HepG2 (cell line): ENCODE measurements at regions not wholly inside any gene's neighbourhood (a gene's known extent, or its start where the extent isn't known, plus 50 kb on each side); places are given as distances from the start of the nearest gene placed in this dataset.

Source experiments
- CENPX ChIP-seq: sonication (generic); formaldehyde crosslinking; IDR thresholded peaks from 2 replicates; pipeline ENCODE4 v1.9.0; 2021; ENCODE audit warnings: mild to moderate bottlenecking, missing genetic modification reagents, moderate library complexity
- FOSL2 ChIP-seq: sonication (generic); formaldehyde crosslinking; IDR thresholded peaks from 2 replicates; pipeline ENCODE4 v1.4.0; 2020; ENCODE audit warnings: missing genetic modification reagents
- IRX3 ChIP-seq: sonication (generic); formaldehyde crosslinking; IDR thresholded peaks from 2 replicates; pipeline ENCODE4 v1.8.1; 2023; ENCODE audit warnings: mild to moderate bottlenecking, low read depth, missing genetic modification reagents, borderline replicate concordance
- KDM1A ChIP-seq: IDR thresholded peaks from 2 replicates; pipeline ENCODE4 v1.6.1; 2016; ENCODE audit warnings: missing compliant biosample characterization
- MED13 ChIP-seq: sonication (generic); formaldehyde crosslinking; IDR thresholded peaks from 2 replicates; pipeline ENCODE4 v1.5.0; 2020; ENCODE audit warnings: missing genetic modification reagents
- NRL ChIP-seq: sonication (generic); formaldehyde crosslinking; IDR thresholded peaks from 2 replicates; pipeline ENCODE4 v1.5.0; 2020; ENCODE audit warnings: missing genetic modification reagents, mild to moderate bottlenecking, moderate library complexity, borderline replicate concordance
- SIN3B ChIP-seq: fragments of 150-350 bp; IDR thresholded peaks from 2 replicates; pipeline ENCODE4 v1.6.1; 2014; ENCODE audit warnings: low read length
- ZBTB3 ChIP-seq: sonication (generic); formaldehyde crosslinking; IDR thresholded peaks from 2 replicates; pipeline ENCODE4 v1.4.0; 2020; ENCODE audit warnings: low read depth, mild to moderate bottlenecking, moderate library complexity, missing genetic modification reagents, borderline replicate concordance
- ZBTB7B ChIP-seq: sonication (generic); formaldehyde crosslinking; IDR thresholded peaks from 2 replicates; pipeline ENCODE4 v1.4.0; 2020; ENCODE audit warnings: missing genetic modification reagents
- ZFP1 ChIP-seq: IDR thresholded peaks from 2 replicates; pipeline ENCODE4 v1.6.1; 2016
- ZMYM3 ChIP-seq: sonication (generic); formaldehyde crosslinking; IDR thresholded peaks from 2 replicates; pipeline ENCODE4 v1.5.1; 2020; ENCODE audit warnings: mild to moderate bottlenecking, missing genetic modification reagents
- ZNF263 ChIP-seq: sonication (generic); formaldehyde crosslinking; IDR thresholded peaks from 2 replicates; pipeline ENCODE4 v1.4.0; 2020; ENCODE audit warnings: missing genetic modification reagents
- ZNF296 ChIP-seq: sonication (generic); formaldehyde crosslinking; conservative IDR thresholded peaks from 2 replicates; pipeline ENCODE4 v1.5.0; 2020; ENCODE audit warnings: mild to moderate bottlenecking, missing genetic modification reagents
- ZNF883 ChIP-seq: sonication (generic); formaldehyde crosslinking; IDR thresholded peaks from 2 replicates; pipeline ENCODE4 v1.5.1; 2020; ENCODE audit warnings: mild to moderate bottlenecking, missing genetic modification reagents; ENCODE audit errors: not compliant biosample characterization
- ZSCAN30 ChIP-seq: sonication (generic); formaldehyde crosslinking; IDR thresholded peaks from 2 replicates; pipeline ENCODE4 v1.5.0; 2020; ENCODE audit warnings: mild to moderate bottlenecking, missing genetic modification reagents
- TF ChIP-seq, protein P1 (sequence below): sonication (generic); formaldehyde crosslinking; IDR thresholded peaks from 2 replicates; pipeline ENCODE4 v1.9.0; 2021; ENCODE audit warnings: missing genetic modification reagents, borderline replicate concordance
- TF ChIP-seq, protein P2 (sequence below): sonication (generic); formaldehyde crosslinking; IDR thresholded peaks from 2 replicates; pipeline ENCODE4 v1.8.1; 2023; ENCODE audit warnings: mild to moderate bottlenecking, missing genetic modification reagents
- TF ChIP-seq, protein P3 (sequence below): sonication (generic); formaldehyde crosslinking; IDR thresholded peaks from 2 replicates; pipeline ENCODE4 v1.8.1; 2023; ENCODE audit warnings: mild to moderate bottlenecking, missing genetic modification reagents, borderline replicate concordance
- TF ChIP-seq, protein P4 (sequence below): sonication (generic); formaldehyde crosslinking; IDR thresholded peaks from 2 replicates; pipeline ENCODE4 v1.5.0; 2020; ENCODE audit warnings: missing genetic modification reagents
- TF ChIP-seq, protein P5 (sequence below): sonication (generic); formaldehyde crosslinking; IDR thresholded peaks from 2 replicates; pipeline ENCODE4 v1.4.0; 2020; ENCODE audit warnings: mild to moderate bottlenecking, missing genetic modification reagents
- TF ChIP-seq, protein P6 (sequence below): sonication (generic); formaldehyde crosslinking; IDR thresholded peaks from 2 replicates; pipeline ENCODE4 v1.5.0; 2020; ENCODE audit warnings: missing genetic modification reagents, mild to moderate bottlenecking, borderline replicate concordance
- TF ChIP-seq, protein P7 (sequence below): sonication (generic); formaldehyde crosslinking; IDR thresholded peaks from 2 replicates; pipeline ENCODE4 v1.5.0; 2020; ENCODE audit warnings: missing genetic modification reagents

DNA sequence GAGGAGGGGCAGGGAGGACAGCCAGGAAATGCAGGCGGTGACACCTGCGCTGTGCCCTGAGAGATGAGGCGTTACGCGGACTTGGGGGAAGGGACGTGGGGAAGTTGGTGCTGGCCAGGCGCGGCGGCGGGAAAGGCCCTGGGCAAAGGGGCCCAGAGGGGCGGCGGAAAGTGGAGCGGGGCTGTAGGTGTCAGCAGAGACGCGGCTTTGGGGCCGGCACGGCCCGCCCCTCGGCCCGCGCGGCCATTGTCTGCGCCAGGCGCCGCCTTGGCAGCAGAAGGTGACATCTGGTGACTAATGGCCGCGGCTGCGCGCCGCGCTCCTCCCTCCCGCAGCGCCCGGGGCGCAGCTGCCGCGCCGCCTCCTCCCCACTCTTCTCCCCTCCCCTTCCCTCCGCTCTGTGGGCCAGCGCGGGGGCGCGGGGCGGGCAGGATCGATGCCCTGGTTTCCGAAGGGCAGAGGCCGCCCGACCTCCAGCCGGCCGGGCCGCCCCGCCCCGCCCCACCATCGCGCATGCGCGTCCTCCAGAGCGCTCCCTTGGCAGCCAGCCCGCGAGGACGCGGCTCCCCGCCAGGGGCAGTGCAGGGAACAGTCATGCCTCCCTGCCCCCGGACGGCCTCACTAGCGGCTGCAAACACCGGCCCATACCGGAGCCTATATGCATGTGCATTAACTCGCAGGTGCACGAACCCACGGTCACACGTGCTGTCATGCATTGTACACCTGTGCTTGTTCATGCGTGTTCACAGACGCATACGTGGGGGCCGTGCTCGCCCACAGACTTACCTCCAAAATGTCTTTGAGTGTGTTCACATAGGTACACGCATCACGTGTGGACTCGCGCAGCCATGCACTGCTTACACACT lies 269.6 kb downstream of the RPS24 start (continued):
- TF ChIP-seq ZBTB7B (CRISPR knock-in tag) (peak; percentile 83), ZSCAN30 (CRISPR knock-in tag) (0 out of 2 replicates have a peak, but pooled peaks have one; percentile 35), ZNF296 (no peak), FOSL2 (CRISPR knock-in tag) (peak; percentile 30; the same call in 1 of the 2 replicates), ZBTB3 (CRISPR knock-in tag) (peak; percentile 52; the same call in 1 of the 2 replicates), ZFP1 (no peak), MED13 (CRISPR knock-in tag) (no peak), SIN3B (no peak), NRL (CRISPR knock-in tag) (no peak), ZNF263 (CRISPR knock-in tag) (peak; percentile 86), CENPX (CRISPR knock-in tag) (no peak), KDM1A (CRISPR knock-in tag) (no peak), IRX3 (no peak), ZMYM3 (no peak), ZNF883 (CRISPR knock-in tag) (peak; percentile 53)
- TF ChIP-seq, protein P1, sequence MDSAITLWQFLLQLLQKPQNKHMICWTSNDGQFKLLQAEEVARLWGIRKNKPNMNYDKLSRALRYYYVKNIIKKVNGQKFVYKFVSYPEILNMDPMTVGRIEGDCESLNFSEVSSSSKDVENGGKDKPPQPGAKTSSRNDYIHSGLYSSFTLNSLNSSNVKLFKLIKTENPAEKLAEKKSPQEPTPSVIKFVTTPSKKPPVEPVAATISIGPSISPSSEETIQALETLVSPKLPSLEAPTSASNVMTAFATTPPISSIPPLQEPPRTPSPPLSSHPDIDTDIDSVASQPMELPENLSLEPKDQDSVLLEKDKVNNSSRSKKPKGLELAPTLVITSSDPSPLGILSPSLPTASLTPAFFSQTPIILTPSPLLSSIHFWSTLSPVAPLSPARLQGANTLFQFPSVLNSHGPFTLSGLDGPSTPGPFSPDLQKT (CRISPR knock-in tag): no peak
- TF ChIP-seq, protein P2, sequence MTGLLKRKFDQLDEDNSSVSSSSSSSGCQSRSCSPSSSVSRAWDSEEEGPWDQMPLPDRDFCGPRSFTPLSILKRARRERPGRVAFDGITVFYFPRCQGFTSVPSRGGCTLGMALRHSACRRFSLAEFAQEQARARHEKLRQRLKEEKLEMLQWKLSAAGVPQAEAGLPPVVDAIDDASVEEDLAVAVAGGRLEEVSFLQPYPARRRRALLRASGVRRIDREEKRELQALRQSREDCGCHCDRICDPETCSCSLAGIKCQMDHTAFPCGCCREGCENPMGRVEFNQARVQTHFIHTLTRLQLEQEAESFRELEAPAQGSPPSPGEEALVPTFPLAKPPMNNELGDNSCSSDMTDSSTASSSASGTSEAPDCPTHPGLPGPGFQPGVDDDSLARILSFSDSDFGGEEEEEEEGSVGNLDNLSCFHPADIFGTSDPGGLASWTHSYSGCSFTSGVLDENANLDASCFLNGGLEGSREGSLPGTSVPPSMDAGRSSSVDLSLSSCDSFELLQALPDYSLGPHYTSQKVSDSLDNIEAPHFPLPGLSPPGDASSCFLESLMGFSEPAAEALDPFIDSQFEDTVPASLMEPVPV (CRISPR knock-in tag): peak; percentile 83
- TF ChIP-seq, protein P3, sequence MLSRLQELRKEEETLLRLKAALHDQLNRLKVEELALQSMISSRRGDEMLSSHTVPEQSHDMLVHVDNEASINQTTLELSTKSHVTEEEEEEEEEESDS (CRISPR knock-in tag): no peak
- TF ChIP-seq, protein P4, sequence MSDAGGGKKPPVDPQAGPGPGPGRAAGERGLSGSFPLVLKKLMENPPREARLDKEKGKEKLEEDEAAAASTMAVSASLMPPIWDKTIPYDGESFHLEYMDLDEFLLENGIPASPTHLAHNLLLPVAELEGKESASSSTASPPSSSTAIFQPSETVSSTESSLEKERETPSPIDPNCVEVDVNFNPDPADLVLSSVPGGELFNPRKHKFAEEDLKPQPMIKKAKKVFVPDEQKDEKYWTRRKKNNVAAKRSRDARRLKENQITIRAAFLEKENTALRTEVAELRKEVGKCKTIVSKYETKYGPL (CRISPR knock-in tag): no peak
- TF ChIP-seq, protein P5, sequence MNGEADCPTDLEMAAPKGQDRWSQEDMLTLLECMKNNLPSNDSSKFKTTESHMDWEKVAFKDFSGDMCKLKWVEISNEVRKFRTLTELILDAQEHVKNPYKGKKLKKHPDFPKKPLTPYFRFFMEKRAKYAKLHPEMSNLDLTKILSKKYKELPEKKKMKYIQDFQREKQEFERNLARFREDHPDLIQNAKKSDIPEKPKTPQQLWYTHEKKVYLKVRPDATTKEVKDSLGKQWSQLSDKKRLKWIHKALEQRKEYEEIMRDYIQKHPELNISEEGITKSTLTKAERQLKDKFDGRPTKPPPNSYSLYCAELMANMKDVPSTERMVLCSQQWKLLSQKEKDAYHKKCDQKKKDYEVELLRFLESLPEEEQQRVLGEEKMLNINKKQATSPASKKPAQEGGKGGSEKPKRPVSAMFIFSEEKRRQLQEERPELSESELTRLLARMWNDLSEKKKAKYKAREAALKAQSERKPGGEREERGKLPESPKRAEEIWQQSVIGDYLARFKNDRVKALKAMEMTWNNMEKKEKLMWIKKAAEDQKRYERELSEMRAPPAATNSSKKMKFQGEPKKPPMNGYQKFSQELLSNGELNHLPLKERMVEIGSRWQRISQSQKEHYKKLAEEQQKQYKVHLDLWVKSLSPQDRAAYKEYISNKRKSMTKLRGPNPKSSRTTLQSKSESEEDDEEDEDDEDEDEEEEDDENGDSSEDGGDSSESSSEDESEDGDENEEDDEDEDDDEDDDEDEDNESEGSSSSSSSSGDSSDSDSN (CRISPR knock-in tag): peak; percentile 64
- TF ChIP-seq, protein P6, sequence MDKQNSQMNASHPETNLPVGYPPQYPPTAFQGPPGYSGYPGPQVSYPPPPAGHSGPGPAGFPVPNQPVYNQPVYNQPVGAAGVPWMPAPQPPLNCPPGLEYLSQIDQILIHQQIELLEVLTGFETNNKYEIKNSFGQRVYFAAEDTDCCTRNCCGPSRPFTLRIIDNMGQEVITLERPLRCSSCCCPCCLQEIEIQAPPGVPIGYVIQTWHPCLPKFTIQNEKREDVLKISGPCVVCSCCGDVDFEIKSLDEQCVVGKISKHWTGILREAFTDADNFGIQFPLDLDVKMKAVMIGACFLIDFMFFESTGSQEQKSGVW (CRISPR knock-in tag): no peak
- TF ChIP-seq, protein P7, sequence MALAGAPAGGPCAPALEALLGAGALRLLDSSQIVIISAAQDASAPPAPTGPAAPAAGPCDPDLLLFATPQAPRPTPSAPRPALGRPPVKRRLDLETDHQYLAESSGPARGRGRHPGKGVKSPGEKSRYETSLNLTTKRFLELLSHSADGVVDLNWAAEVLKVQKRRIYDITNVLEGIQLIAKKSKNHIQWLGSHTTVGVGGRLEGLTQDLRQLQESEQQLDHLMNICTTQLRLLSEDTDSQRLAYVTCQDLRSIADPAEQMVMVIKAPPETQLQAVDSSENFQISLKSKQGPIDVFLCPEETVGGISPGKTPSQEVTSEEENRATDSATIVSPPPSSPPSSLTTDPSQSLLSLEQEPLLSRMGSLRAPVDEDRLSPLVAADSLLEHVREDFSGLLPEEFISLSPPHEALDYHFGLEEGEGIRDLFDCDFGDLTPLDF: peak; percentile 83
